ENCODE measurements at regions not wholly inside any gene's neighbourhood (a gene's known extent, or its start where the extent isn't known, plus 50 kb on each side); places are given as distances from the start of the nearest gene placed in this dataset.

GRCh38 chr9:90303655-90304054, 339.0 kb downstream of the DIRAS2 start:
- no peak for TF ChIP-seq CTCF (IDR thresholded peaks at IDR 0.05; ENCODE audit: insufficient read depth, low read length, poor library complexity, severe bottlenecking)
- no peak for TF ChIP-seq EZH2phosphoT487 (conservative IDR thresholded peaks at IDR 0.05; ENCODE audit: low read length)

Data from SU-DHL-6 (cell line).